Liver (tissue), 7 donors: ENCODE measurements at regions not wholly inside any gene's neighbourhood (a gene's known extent, or its start where the extent isn't known, plus 50 kb on each side); places are given as distances from the start of the nearest gene placed in this dataset.

Experiments
- DNase-seq: peaks from one replicate; pipeline ENCODE4 v3.0.0-alpha.2; 2017; ENCODE audit warnings: low spot score
- H3K27ac ChIP-seq, 2 donors: one replicate each; pipeline ENCODE4 v1.7.0; 2013; ENCODE audit warnings: inconsistent platforms in 2 of 2, low read length in 2 of 2, control low read depth in 1 of 2, low read depth in 1 of 2, mild to moderate bottlenecking in 1 of 2
- H3K27me3 ChIP-seq, 4 donors: one replicate each; pipeline versions ENCODE4 v1.6.1 to v1.7.0; 2013; ENCODE audit warnings: low read length in 3 of 4, inconsistent platforms in 1 of 4, mild to moderate bottlenecking in 1 of 4, moderate library complexity in 1 of 4; ENCODE audit not compliant: control insufficient read depth in 4 of 4, insufficient read depth in 4 of 4
- H3K36me3 ChIP-seq, 4 donors: one replicate each; pipeline versions ENCODE4 v1.6.1 to v1.7.0; 2013; ENCODE audit warnings: low read length in 3 of 4, mild to moderate bottlenecking in 3 of 4, low read depth in 1 of 4, moderate library complexity in 1 of 4; ENCODE audit not compliant: control insufficient read depth in 4 of 4, insufficient read depth in 3 of 4
- H3K4me1 ChIP-seq, 4 donors: one replicate each; pipeline versions ENCODE4 v1.6.1 to v1.7.0; 2013; ENCODE audit warnings: low read length in 3 of 4, mild to moderate bottlenecking in 3 of 4, moderate library complexity in 1 of 4; ENCODE audit not compliant: control insufficient read depth in 4 of 4, insufficient read depth in 4 of 4
- H3K4me3 ChIP-seq, 3 donors: one replicate each; pipeline versions ENCODE4 v1.6.1 to v1.7.0; 2013; ENCODE audit warnings: low read length in 3 of 3, control low read depth in 1 of 3, low read depth in 1 of 3, mild to moderate bottlenecking in 1 of 3
- H3K9ac ChIP-seq, 2 donors: one replicate each; pipeline ENCODE4 v1.7.0; 2013; ENCODE audit warnings: low read length in 2 of 2, mild to moderate bottlenecking in 2 of 2, moderate library complexity in 2 of 2, control low read depth in 1 of 2, low read depth in 1 of 2
- H3K9me3 ChIP-seq, 4 donors: one replicate each; pipeline versions ENCODE4 v1.6.1 to v1.7.0; 2013; ENCODE audit warnings: low read length in 3 of 4; ENCODE audit not compliant: control insufficient read depth in 4 of 4
- EGR1 ChIP-seq, 2 donors: IDR thresholded peaks; 2 replicates each; pipeline ENCODE4 v1.6.1; 2016 to 2018; ENCODE audit warnings: antibody characterized with exemption in 2 of 2, low read depth in 2 of 2
- FOXA1 ChIP-seq: IDR thresholded peaks from 2 replicates; pipeline ENCODE4 v1.6.1; 2016; ENCODE audit warnings: antibody characterized with exemption
- FOXA2 ChIP-seq: IDR thresholded peaks from 2 replicates; pipeline ENCODE4 v1.6.1; 2016; ENCODE audit warnings: antibody characterized with exemption
- GABPA ChIP-seq, 2 donors: IDR thresholded peaks in 1 of 2; conservative IDR thresholded peaks in 1 of 2; 2 replicates each; pipeline ENCODE4 v1.6.1; 2016; ENCODE audit warnings: antibody characterized with exemption in 2 of 2, mild to moderate bottlenecking in 1 of 2, moderate library complexity in 1 of 2
- HNF4A ChIP-seq, 2 donors: conservative IDR thresholded peaks; 2 replicates each; pipeline ENCODE4 v1.6.1; 2016; ENCODE audit warnings: antibody characterized with exemption in 2 of 2, mild to moderate bottlenecking in 2 of 2
- HNF4G ChIP-seq: IDR thresholded peaks from 2 replicates; pipeline ENCODE4 v1.6.1; 2016; ENCODE audit warnings: antibody characterized with exemption
- JUND ChIP-seq, 2 donors: IDR thresholded peaks; 2 replicates each; pipeline ENCODE4 v1.6.1; 2016; ENCODE audit warnings: antibody characterized with exemption in 2 of 2
- MAX ChIP-seq: IDR thresholded peaks from 2 replicates; pipeline ENCODE4 v1.6.1; 2016; ENCODE audit warnings: antibody characterized with exemption
- NR2F2 ChIP-seq: IDR thresholded peaks from 2 replicates; pipeline ENCODE4 v1.6.1; 2016; ENCODE audit warnings: antibody characterized with exemption
- RAD21 ChIP-seq, 2 donors: IDR thresholded peaks; 2 replicates each; pipeline ENCODE4 v1.6.1; 2016; ENCODE audit warnings: antibody characterized with exemption in 2 of 2, mild to moderate bottlenecking in 2 of 2
- REST ChIP-seq: IDR thresholded peaks from 2 replicates; pipeline ENCODE4 v1.6.1; 2016; ENCODE audit warnings: antibody characterized with exemption, mild to moderate bottlenecking
- RXRA ChIP-seq, 2 donors: IDR thresholded peaks; 2 replicates each; pipeline ENCODE4 v1.6.1; 2017 to 2018; ENCODE audit warnings: antibody characterized with exemption in 2 of 2, mild to moderate bottlenecking in 1 of 2
- SP1 ChIP-seq: IDR thresholded peaks from 2 replicates; pipeline ENCODE4 v1.6.1; 2018; ENCODE audit warnings: antibody characterized with exemption, mild to moderate bottlenecking
- TAF1 ChIP-seq: conservative IDR thresholded peaks from 2 replicates; pipeline ENCODE4 v1.6.1; 2016; ENCODE audit warnings: antibody characterized with exemption, mild to moderate bottlenecking
- YY1 ChIP-seq: IDR thresholded peaks from 2 replicates; pipeline ENCODE4 v1.6.1; 2016; ENCODE audit warnings: antibody characterized with exemption, mild to moderate bottlenecking
- ZBTB33 ChIP-seq: IDR thresholded peaks from 2 replicates; pipeline ENCODE4 v1.6.1; 2016; ENCODE audit warnings: antibody characterized with exemption
- WGBS: extraction: QIAGEN DNeasy Blood & Tissue Kit; methylation state at CpG from one replicate; pipeline ENCODE4 v1.1.7; 2013; 5-methylcytosine and 5-hydroxymethylcytosine counted together
- donor health status: healthy.
- donor health status: healthy.
- donor health status: healthy.
- donor health status: healthy.

GRCh38 chr6:15969236-15969778 is 159.6 kb upstream of the MYLIP start (continued):
- no peak for TF ChIP-seq REST
- TF ChIP-seq MAX: no peak
- no peak for TF ChIP-seq FOXA1
- no peak for TF ChIP-seq TAF1

GRCh38 chr6:15968519-15968918 is 160.4 kb upstream of the MYLIP start:
- Histone ChIP-seq H3K36me3 (no peaks in the 10 kb centered on the region), H3K27ac (no peak overlapping the region), H3K9me3 (peaks cover 0 to 7% (median 1%) of the 10 kb centered on the region in 4 donors), H3K4me1 (no peaks in the 10 kb centered on the region), H3K4me3 (no peak overlapping the region), H3K9ac (no peak overlapping the region), H3K27me3 (peaks cover 0 to 11% (median 0%) of the 10 kb centered on the region in 4 donors)
- 47% methylated on average over 3 of the region's 3 CpGs for WGBS
- TF ChIP-seq SP1: no peak
- TF ChIP-seq JUND (IDR thresholded peaks at IDR 0.05): no peak
- TF ChIP-seq NR2F2: no peak
- TF ChIP-seq YY1: no peak
- no peak for TF ChIP-seq HNF4G
- TF ChIP-seq HNF4A (conservative IDR thresholded peaks at IDR 0.05): no peak
- TF ChIP-seq REST: no peak
- TF ChIP-seq TAF1: no peak
- no peak for TF ChIP-seq EGR1 (IDR thresholded peaks at IDR 0.05; ENCODE audit: low read depth in 2 of 2)
- no peak for TF ChIP-seq GABPA (IDR thresholded peaks at IDR 0.05 in 1 of 2, conservative IDR thresholded peaks at IDR 0.05 in 1 of 2)
- no peak for DNase-seq

DNA sequence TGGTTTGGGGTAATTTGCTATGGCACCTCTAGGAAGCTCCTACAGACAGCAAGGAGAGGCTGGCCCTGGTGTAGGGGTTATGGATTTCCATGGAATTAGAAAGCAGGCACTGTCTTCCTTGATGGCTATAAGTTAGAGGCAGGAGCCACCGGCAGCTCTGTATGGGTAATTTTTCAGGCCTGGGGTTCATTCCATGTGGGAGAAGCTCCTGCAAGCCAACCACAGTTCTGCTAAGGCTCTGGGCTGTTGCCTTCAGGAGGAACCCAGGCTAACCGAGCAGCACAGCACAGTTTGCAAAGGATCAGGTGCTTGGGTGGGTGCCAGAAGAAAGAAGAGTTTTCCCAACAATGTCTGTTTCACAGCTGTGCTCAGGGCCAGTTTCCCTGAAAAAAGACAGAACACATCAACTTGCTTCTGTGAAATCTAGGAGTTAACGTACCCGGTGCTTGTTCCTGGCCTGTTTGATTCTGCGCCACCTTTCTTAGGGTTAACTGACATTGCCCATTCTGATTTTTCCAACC is 162.8 kb upstream of the MYLIP start:
- WGBS: 85% methylated on average over 4 of the region's 5 CpGs
- Histone ChIP-seq H3K27ac (no peak overlapping the region), H3K4me1 (no peaks in the 10 kb centered on the region), H3K4me3 (no peak overlapping the region), H3K36me3 (no peaks in the 10 kb centered on the region), H3K27me3 (peaks cover 0 to 12% (median 0%) of the 10 kb centered on the region in 4 donors), H3K9me3 (no peaks in the 10 kb centered on the region), H3K9ac (no peak overlapping the region)
- no peak for DNase-seq
- no peak for TF ChIP-seq FOXA2
- no peak for TF ChIP-seq TAF1
- TF ChIP-seq EGR1 (IDR thresholded peaks at IDR 0.05; ENCODE audit: low read depth in 2 of 2): no peak
- no peak for TF ChIP-seq NR2F2
- no peak for TF ChIP-seq RAD21 (IDR thresholded peaks at IDR 0.05)
- TF ChIP-seq HNF4A (conservative IDR thresholded peaks at IDR 0.05): no peak
- no peak for TF ChIP-seq MAX
- TF ChIP-seq FOXA1: no peak
- TF ChIP-seq RXRA (IDR thresholded peaks at IDR 0.05): no peak
- TF ChIP-seq REST: no peak
- TF ChIP-seq ZBTB33: no peak
